ENCODE measurements at regions not wholly inside any gene's neighbourhood (a gene's known extent, or its start where the extent isn't known, plus 50 kb on each side); places are given as distances from the start of the nearest gene placed in this dataset.

DNA sequence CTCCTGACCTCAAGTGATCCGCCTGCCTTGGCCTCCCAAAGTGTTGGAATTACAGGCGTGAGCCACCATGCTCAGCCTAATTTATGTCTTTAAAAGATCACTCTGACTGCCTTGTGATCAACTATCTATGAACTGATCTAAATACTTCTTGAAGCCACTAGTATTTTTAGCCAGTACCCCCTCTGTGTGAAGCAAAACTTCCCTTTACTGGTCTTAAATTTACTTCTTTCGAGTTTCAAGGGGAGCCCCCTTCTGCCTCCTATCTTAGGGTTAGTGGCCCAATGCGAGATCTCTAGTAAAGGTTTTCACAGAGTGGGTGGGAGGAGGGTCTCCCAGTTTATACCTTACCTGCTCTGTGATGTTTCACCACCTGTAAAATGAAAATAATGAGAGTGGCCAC lies 66.1 kb upstream of the RPL11 start:
- CTCF ChIA-PET = no interaction called here

DNA sequence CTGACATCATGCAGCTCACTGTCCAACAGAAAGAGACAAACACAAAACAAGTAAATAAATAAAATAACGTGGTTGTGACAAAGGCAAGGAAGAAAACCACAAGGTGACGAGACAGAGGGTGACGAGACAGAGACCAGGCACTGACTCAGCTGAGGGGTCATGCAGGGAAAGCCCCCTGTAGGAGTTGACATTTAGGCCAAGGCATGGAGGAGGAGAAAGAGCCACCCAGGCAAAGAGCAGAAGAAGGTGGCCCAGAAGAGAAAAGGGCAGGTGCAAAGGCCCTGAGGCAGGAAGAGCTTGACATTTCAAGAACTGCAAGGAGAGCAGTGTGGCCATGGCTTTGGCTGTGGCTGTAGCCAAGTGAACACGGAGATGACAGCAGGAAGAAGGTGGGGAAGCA lies 65.1 kb upstream of the ID3 start:
- POLR2A ChIA-PET = interaction anchor here (0.7 kb wide), 1 partner anchor 13 kb away, joined by 5 read pairs; no protein-coding TSS in a partner anchor
- no TSS peak for BruUV-seq (replicated peaks)
- intact Hi-C loops (cut with micrococcal nuclease; ENCODE audit: unreplicated experiment) (no loop called here), in situ Hi-C loops (cut with HindIII; ENCODE audit: low pct_unique_long_range_greater_than_20kb, low sequenced_read_pairs) (no loop called here)
- Histone ChIP-seq H3K27me3 (ENCODE audit: control insufficient read depth, insufficient read depth, low read length) (no peaks in the 10 kb centered on the region; the same call in 1 of the 2 replicates), H3K27ac (ENCODE audit: low read length) (no peak overlapping the region), H3K4me3 (ENCODE audit: low read depth in 2 of 2, low read length in 2 of 2) (no peak overlapping the region), H3K36me3 (ENCODE audit: control insufficient read depth, insufficient read depth, low read length) (no peaks in the 10 kb centered on the region), H3K9me3 (ENCODE audit: control insufficient read depth, insufficient read depth, low read depth, low read length) (no peaks in the 10 kb centered on the region), H3K4me1 (ENCODE audit: control insufficient read depth, insufficient read depth, low read length) (0 out of 2 replicates have a peak, but pooled peaks cover 3% of the 10 kb centered on the region)
- ATAC-seq = no peak
- CTCF ChIA-PET = interaction anchor here (0.6 to 1.0 kb wide), 3 partner anchors 10 to 60 kb away, joined by 3 to 6 read pairs (median 4); no protein-coding TSS in a partner anchor
- no peak for DNase-seq (ENCODE audit: low read depth, low spot score)
- TF ChIP-seq TCF7L2 (IDR thresholded peaks at IDR 0.05; ENCODE audit: low read depth, low read length) (no peak), SIN3A (IDR thresholded peaks at IDR 0.05; ENCODE audit: borderline replicate concordance, insufficient read depth, low read depth, low read length) (no peak), POLR2AphosphoS5 (IDR thresholded peaks at IDR 0.05; ENCODE audit: low read depth, low read length) (no peak)
- TF ChIP-seq, protein P1, sequence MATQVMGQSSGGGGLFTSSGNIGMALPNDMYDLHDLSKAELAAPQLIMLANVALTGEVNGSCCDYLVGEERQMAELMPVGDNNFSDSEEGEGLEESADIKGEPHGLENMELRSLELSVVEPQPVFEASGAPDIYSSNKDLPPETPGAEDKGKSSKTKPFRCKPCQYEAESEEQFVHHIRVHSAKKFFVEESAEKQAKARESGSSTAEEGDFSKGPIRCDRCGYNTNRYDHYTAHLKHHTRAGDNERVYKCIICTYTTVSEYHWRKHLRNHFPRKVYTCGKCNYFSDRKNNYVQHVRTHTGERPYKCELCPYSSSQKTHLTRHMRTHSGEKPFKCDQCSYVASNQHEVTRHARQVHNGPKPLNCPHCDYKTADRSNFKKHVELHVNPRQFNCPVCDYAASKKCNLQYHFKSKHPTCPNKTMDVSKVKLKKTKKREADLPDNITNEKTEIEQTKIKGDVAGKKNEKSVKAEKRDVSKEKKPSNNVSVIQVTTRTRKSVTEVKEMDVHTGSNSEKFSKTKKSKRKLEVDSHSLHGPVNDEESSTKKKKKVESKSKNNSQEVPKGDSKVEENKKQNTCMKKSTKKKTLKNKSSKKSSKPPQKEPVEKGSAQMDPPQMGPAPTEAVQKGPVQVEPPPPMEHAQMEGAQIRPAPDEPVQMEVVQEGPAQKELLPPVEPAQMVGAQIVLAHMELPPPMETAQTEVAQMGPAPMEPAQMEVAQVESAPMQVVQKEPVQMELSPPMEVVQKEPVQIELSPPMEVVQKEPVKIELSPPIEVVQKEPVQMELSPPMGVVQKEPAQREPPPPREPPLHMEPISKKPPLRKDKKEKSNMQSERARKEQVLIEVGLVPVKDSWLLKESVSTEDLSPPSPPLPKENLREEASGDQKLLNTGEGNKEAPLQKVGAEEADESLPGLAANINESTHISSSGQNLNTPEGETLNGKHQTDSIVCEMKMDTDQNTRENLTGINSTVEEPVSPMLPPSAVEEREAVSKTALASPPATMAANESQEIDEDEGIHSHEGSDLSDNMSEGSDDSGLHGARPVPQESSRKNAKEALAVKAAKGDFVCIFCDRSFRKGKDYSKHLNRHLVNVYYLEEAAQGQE (IDR thresholded peaks at IDR 0.05; ENCODE audit: insufficient read depth in 1 of 2, low read depth in 2 of 2, low read length in 1 of 2) = no peak
- TF ChIP-seq, protein P2, sequence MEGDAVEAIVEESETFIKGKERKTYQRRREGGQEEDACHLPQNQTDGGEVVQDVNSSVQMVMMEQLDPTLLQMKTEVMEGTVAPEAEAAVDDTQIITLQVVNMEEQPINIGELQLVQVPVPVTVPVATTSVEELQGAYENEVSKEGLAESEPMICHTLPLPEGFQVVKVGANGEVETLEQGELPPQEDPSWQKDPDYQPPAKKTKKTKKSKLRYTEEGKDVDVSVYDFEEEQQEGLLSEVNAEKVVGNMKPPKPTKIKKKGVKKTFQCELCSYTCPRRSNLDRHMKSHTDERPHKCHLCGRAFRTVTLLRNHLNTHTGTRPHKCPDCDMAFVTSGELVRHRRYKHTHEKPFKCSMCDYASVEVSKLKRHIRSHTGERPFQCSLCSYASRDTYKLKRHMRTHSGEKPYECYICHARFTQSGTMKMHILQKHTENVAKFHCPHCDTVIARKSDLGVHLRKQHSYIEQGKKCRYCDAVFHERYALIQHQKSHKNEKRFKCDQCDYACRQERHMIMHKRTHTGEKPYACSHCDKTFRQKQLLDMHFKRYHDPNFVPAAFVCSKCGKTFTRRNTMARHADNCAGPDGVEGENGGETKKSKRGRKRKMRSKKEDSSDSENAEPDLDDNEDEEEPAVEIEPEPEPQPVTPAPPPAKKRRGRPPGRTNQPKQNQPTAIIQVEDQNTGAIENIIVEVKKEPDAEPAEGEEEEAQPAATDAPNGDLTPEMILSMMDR (IDR thresholded peaks at IDR 0.05) = no peak

More for the DNA sequence above, 66.1 kb upstream of the RPL11 start:
- Histone ChIP-seq H3K36me3 (ENCODE audit: control insufficient read depth, insufficient read depth, low read length) (no peaks in the 10 kb centered on the region), H3K27ac (ENCODE audit: low read length) (no peak overlapping the region), H3K4me3 (ENCODE audit: low read depth in 2 of 2, low read length in 2 of 2) (no peak overlapping the region), H3K9me3 (ENCODE audit: control insufficient read depth, insufficient read depth, low read depth, low read length) (no peaks in the 10 kb centered on the region), H3K4me1 (ENCODE audit: control insufficient read depth, insufficient read depth, low read length) (no peaks in the 10 kb centered on the region), H3K27me3 (ENCODE audit: control insufficient read depth, insufficient read depth, low read length) (no peaks in the 10 kb centered on the region)
- POLR2A ChIA-PET = no interaction called here
- ATAC-seq (no peak), DNase-seq (ENCODE audit: low read depth, low spot score) (no peak)
- TF ChIP-seq, protein P2 (IDR thresholded peaks at IDR 0.05) = no peak
- TF ChIP-seq, protein P1 (IDR thresholded peaks at IDR 0.05; ENCODE audit: insufficient read depth in 1 of 2, low read depth in 2 of 2, low read length in 1 of 2) = no peak
- no peak for TF ChIP-seq TCF7L2 (IDR thresholded peaks at IDR 0.05; ENCODE audit: low read depth, low read length)
- TF ChIP-seq SIN3A (IDR thresholded peaks at IDR 0.05; ENCODE audit: borderline replicate concordance, insufficient read depth, low read depth, low read length) = no peak
- TF ChIP-seq POLR2AphosphoS5 (IDR thresholded peaks at IDR 0.05; ENCODE audit: low read depth, low read length) = no peak
- intact Hi-C loops (cut with micrococcal nuclease; ENCODE audit: unreplicated experiment) = no loop called here
- no TSS peak for BruUV-seq (replicated peaks)
- in situ Hi-C loops (cut with HindIII; ENCODE audit: low pct_unique_long_range_greater_than_20kb, low sequenced_read_pairs) = no loop called here
